H9 (cell line): ENCODE measurements at regions not wholly inside any gene's neighbourhood (a gene's known extent, or its start where the extent isn't known, plus 50 kb on each side); places are given as distances from the start of the nearest gene placed in this dataset.

ENCODE experiments used
- DNase-seq: peaks from one replicate; pipeline ENCODE4 v3.0.0-alpha.2; 2017
- H2AFZ ChIP-seq: one replicate; pipeline ENCODE4 v1.6.1; 2013; ENCODE audit warnings: mild to moderate bottlenecking, low read length, control low read depth, moderate library complexity
- H2AK5ac ChIP-seq: 2 replicates; pipeline ENCODE4 v1.6.1; 2013; ENCODE audit warnings: low read length, control low read depth, mixed read lengths; ENCODE audit not compliant: insufficient read length
- H2BK120ac ChIP-seq: one replicate; pipeline ENCODE4 v1.6.1; 2013; ENCODE audit warnings: low read depth, mild to moderate bottlenecking, low read length, control low read depth, inconsistent platforms; ENCODE audit not compliant: poor library complexity, severe bottlenecking
- H2BK12ac ChIP-seq: 2 replicates; pipeline ENCODE4 v1.6.1; 2013; ENCODE audit warnings: low read length, control low read depth, mixed read lengths, low read depth; ENCODE audit not compliant: insufficient read length
- H2BK15ac ChIP-seq: 2 replicates; pipeline ENCODE4 v1.6.1; 2013; ENCODE audit warnings: low read depth, low read length, control low read depth
- H2BK20ac ChIP-seq: one replicate; pipeline ENCODE4 v1.6.1; 2013; ENCODE audit warnings: low read depth, mild to moderate bottlenecking, low read length, control low read depth, inconsistent platforms; ENCODE audit not compliant: poor library complexity, severe bottlenecking
- H2BK5ac ChIP-seq: 2 replicates; pipeline ENCODE4 v1.6.1; 2013; ENCODE audit warnings: low read length, control low read depth, mixed read lengths; ENCODE audit not compliant: insufficient read length
- H3K14ac ChIP-seq: 2 replicates; pipeline ENCODE4 v1.6.1; 2013; ENCODE audit warnings: low read length, control low read depth; ENCODE audit not compliant: insufficient read depth
- H3K18ac ChIP-seq: 2 replicates; pipeline ENCODE4 v1.6.1; 2013; ENCODE audit warnings: low read depth, mild to moderate bottlenecking, mixed read lengths, low read length, control low read depth; ENCODE audit not compliant: insufficient read length
- H3K23ac ChIP-seq: 2 replicates; pipeline ENCODE4 v1.6.1; 2013; ENCODE audit warnings: low read length, control low read depth, mixed read lengths, low read depth; ENCODE audit not compliant: insufficient read length
- H3K23me2 ChIP-seq: 2 replicates; pipeline ENCODE4 v1.6.1; 2013; ENCODE audit warnings: low read depth, mild to moderate bottlenecking, mixed read lengths, low read length, control low read depth; ENCODE audit not compliant: insufficient read length, poor library complexity, severe bottlenecking
- H3K27ac ChIP-seq: 2 replicates; pipeline ENCODE4 v1.5.1; 2013; ENCODE audit warnings: low read length, control low read depth, mixed read lengths, low read depth; ENCODE audit not compliant: insufficient read length
- H3K27me3 ChIP-seq: 2 replicates; pipeline ENCODE4 v1.6.1; 2013; ENCODE audit warnings: low read length, control low read depth, inconsistent platforms; ENCODE audit not compliant: insufficient read depth
- H3K4ac ChIP-seq: 2 replicates; pipeline ENCODE4 v1.6.1; 2013; ENCODE audit warnings: low read depth, mild to moderate bottlenecking, control low read depth, inconsistent platforms, low read length, moderate library complexity
- H3K4me1 ChIP-seq: 2 replicates; pipeline ENCODE4 v1.6.1; 2013; ENCODE audit warnings: low read length, control low read depth, inconsistent platforms; ENCODE audit not compliant: insufficient read depth
- H3K4me2 ChIP-seq: 2 replicates; pipeline ENCODE4 v1.6.1; 2013; ENCODE audit warnings: low read length, control low read depth, mixed read lengths; ENCODE audit not compliant: insufficient read length, insufficient read depth
- H3K56ac ChIP-seq: 2 replicates; pipeline ENCODE4 v1.6.1; 2013; ENCODE audit warnings: low read depth, mild to moderate bottlenecking, mixed read lengths, low read length, control low read depth; ENCODE audit not compliant: insufficient read length
- H3K79me1 ChIP-seq: 2 replicates; pipeline ENCODE4 v1.6.1; 2013; ENCODE audit warnings: low read depth, mild to moderate bottlenecking, moderate library complexity, low read length, control low read depth, inconsistent platforms; ENCODE audit not compliant: insufficient read depth, poor library complexity, severe bottlenecking
- H3K79me2 ChIP-seq: 2 replicates; pipeline ENCODE4 v1.6.1; 2013; ENCODE audit warnings: low read length, control low read depth, inconsistent platforms; ENCODE audit not compliant: insufficient read depth
- H3K9ac ChIP-seq: 2 replicates; pipeline ENCODE4 v1.6.1; 2013; ENCODE audit warnings: low read length, control low read depth, mixed read lengths; ENCODE audit not compliant: insufficient read length; ENCODE audit errors: extremely low read depth
- H3K9me3 ChIP-seq: one replicate; pipeline ENCODE4 v1.6.1; 2013; ENCODE audit warnings: low read depth, low read length, inconsistent platforms; ENCODE audit not compliant: control insufficient read depth
- H3T11ph ChIP-seq: one replicate; pipeline ENCODE4 v1.6.1; 2013; ENCODE audit warnings: mild to moderate bottlenecking, low read length, control low read depth, inconsistent platforms
- H4K20me1 ChIP-seq: one replicate; pipeline ENCODE4 v1.6.1; 2013; ENCODE audit not compliant: control insufficient read depth, insufficient read length, insufficient read depth
- H4K5ac ChIP-seq: 2 replicates; pipeline ENCODE4 v1.6.1; 2013; ENCODE audit warnings: low read depth, mild to moderate bottlenecking, mixed read lengths, low read length, control low read depth; ENCODE audit not compliant: insufficient read length
- H4K8ac ChIP-seq: replicated peaks from 2 replicates; pipeline ENCODE4 v1.6.1; 2013; ENCODE audit warnings: low read length, control low read depth, mixed read lengths, low read depth; ENCODE audit not compliant: insufficient read length
- H4K91ac ChIP-seq: 2 replicates; pipeline ENCODE4 v1.6.1; 2013; ENCODE audit warnings: low read depth, mild to moderate bottlenecking, moderate library complexity, mixed read lengths, low read length, control low read depth; ENCODE audit not compliant: insufficient read length
- H3K27ac Mint-ChIP-seq, 3 experiments: 2 replicates in 2 of 3; 3 replicates in 1 of 3; pipeline ENCODE4 v1.8.0; 2020 to 2021; ENCODE audit warnings: mixed read lengths in 3 of 3, mild to moderate bottlenecking in 1 of 3, moderate library complexity in 1 of 3
- H3K27me3 Mint-ChIP-seq: 2 replicates; pipeline ENCODE4 v1.8.0; 2021; ENCODE audit warnings: low read depth, mild to moderate bottlenecking, moderate library complexity, mixed read lengths
- H3K36me3 Mint-ChIP-seq, 3 experiments: 2 replicates in 2 of 3; 3 replicates in 1 of 3; pipeline ENCODE4 v1.8.0; 2020 to 2021; ENCODE audit warnings: low read depth in 3 of 3, mixed read lengths in 3 of 3; ENCODE audit not compliant: insufficient read depth in 1 of 3
- H3K4me1 Mint-ChIP-seq, 2 experiments: 2 replicates each; pipeline ENCODE4 v1.8.0; 2020; ENCODE audit warnings: mixed read lengths in 2 of 2
- H3K4me3 Mint-ChIP-seq, 2 experiments: 2 replicates in 1 of 2; 3 replicates in 1 of 2; pipeline ENCODE4 v1.8.0; 2020 to 2021; ENCODE audit warnings: mild to moderate bottlenecking in 2 of 2, mixed read lengths in 2 of 2, moderate library complexity in 1 of 2
- H3K9me3 Mint-ChIP-seq, 2 experiments: 2 replicates in 1 of 2; 3 replicates in 1 of 2; pipeline ENCODE4 v1.8.0; 2020; ENCODE audit warnings: mild to moderate bottlenecking in 2 of 2, mixed read lengths in 2 of 2, moderate library complexity in 1 of 2
- CTCF ChIP-seq: fragments of 200-600 bp; sonication (generic); conservative IDR thresholded peaks from 3 replicates; pipeline ENCODE4 v1.8.0; 2021; ENCODE audit warnings: antibody characterized with exemption, mild to moderate bottlenecking
- WGBS: extraction: QIAGEN DNeasy Blood & Tissue Kit; methylation state at CpG from one replicate; pipeline ENCODE4 v1.1.7; 2013; ENCODE audit warnings: missing lambda C conversion rate, low lambda C conversion rate, mixed read lengths; ENCODE audit not compliant: insufficient read length; ENCODE audit errors: extremely low coverage; 5-methylcytosine and 5-hydroxymethylcytosine counted together

GRCh38 chr6:82588020-82588419 lies 224.4 kb downstream of the TPBG start:
- Histone ChIP-seq H3K18ac (no peak overlapping the region), H2AFZ (no peak overlapping the region), H3K14ac (no peak overlapping the region), H4K20me1 (no peaks in the 10 kb centered on the region), H2BK120ac (no peak overlapping the region), H2BK15ac (no peak overlapping the region), H4K8ac (no peak overlapping the region), H3K27ac (no peak overlapping the region), H4K5ac (no peak overlapping the region), H4K91ac (no peak overlapping the region), H3K79me2 (no peaks in the 10 kb centered on the region), H3K56ac (no peak overlapping the region), H2BK5ac (no peak overlapping the region), H3K23me2 (no peaks in the 10 kb centered on the region), H3K9me3 (no peaks in the 10 kb centered on the region), H3K4ac (no peak overlapping the region), H3K4me2 (no peak overlapping the region), H3K9ac (no peak overlapping the region), H3K23ac (no peak overlapping the region), H2AK5ac (no peak overlapping the region), H3K79me1 (no peaks in the 10 kb centered on the region), H3K4me1 (peaks cover 2% of the 10 kb centered on the region; the same call in 1 of the 2 replicates), H2BK12ac (no peak overlapping the region), H3K27me3 (no peaks in the 10 kb centered on the region), H2BK20ac (no peak overlapping the region), H3T11ph (no peak overlapping the region)
- no peak for TF ChIP-seq CTCF
- H3K4me1 Mint-ChIP-seq = peaks cover 23 to 24% of the 10 kb centered on the region in 2 experiments
- WGBS = no CpG with 5 or more reads among the region's 3 CpGs
- H3K27me3 Mint-ChIP-seq = no peaks in the 10 kb centered on the region
- no peaks in the 10 kb centered on the region for H3K36me3 Mint-ChIP-seq
- H3K4me3 Mint-ChIP-seq = no peak overlapping the region
- no peaks in the 10 kb centered on the region for H3K9me3 Mint-ChIP-seq
- no peak for DNase-seq
- no peak overlapping the region for H3K27ac Mint-ChIP-seq
